Activated CD4-positive, alpha-beta T cell treated with anti-CD3 and anti-CD28 coated beads, Interleukin-2, amount 50 U/mL, for 48 hours (primary cell): ENCODE measurements at regions not wholly inside any gene's neighbourhood (a gene's known extent, or its start where the extent isn't known, plus 50 kb on each side); places are given as distances from the start of the nearest gene placed in this dataset.

Source experiments
- DNase-seq, 2 experiments: peaks; one replicate each; pipeline ENCODE4 v3.0.0-alpha.2; 2020

- DNase-seq = no peak
These were observed 403.6 kb downstream of the PTPRU start for GRCh38 chr1:29639741-29640427.

- DNase-seq = no peak
These were observed 402.9 kb downstream of the PTPRU start for GRCh38 chr1:29639156-29639736.

GRCh38 chr1:29638281-29638680, 402.0 kb downstream of the PTPRU start:
- DNase-seq = no peak

- no peak for DNase-seq
These were observed 400.6 kb downstream of the PTPRU start for GRCh38 chr1:29636936-29637335.

- no peak for DNase-seq
These were observed 399.4 kb downstream of the PTPRU start for GRCh38 chr1:29635501-29636263.

GRCh38 chr1:29634746-29635335, 398.5 kb downstream of the PTPRU start:
- DNase-seq = no peak

- no peak for DNase-seq
These were observed 398.0 kb downstream of the PTPRU start for GRCh38 chr1:29634324-29634723.

GRCh38 chr1:29633771-29634170, 397.4 kb downstream of the PTPRU start:
- DNase-seq = no peak

- DNase-seq = no peak
These were observed 396.7 kb downstream of the PTPRU start for GRCh38 chr1:29632806-29633615.

- no peak for DNase-seq
These were observed 395.8 kb downstream of the PTPRU start for GRCh38 chr1:29631836-29632805.

GRCh38 chr1:29631361-29631760, 395.0 kb downstream of the PTPRU start:
- DNase-seq = no peak

- no peak for DNase-seq
These were observed 394.4 kb downstream of the PTPRU start for GRCh38 chr1:29630756-29631155.

GRCh38 chr1:29629814-29630516, 393.6 kb downstream of the PTPRU start:
- DNase-seq = no peak

GRCh38 chr1:29629401-29629800, 393.1 kb downstream of the PTPRU start:
- no peak for DNase-seq

GRCh38 chr1:29628190-29628589, 391.9 kb downstream of the PTPRU start:
- DNase-seq = no peak

- DNase-seq = no peak
These were observed 390.4 kb downstream of the PTPRU start for GRCh38 chr1:29626726-29627125.

- DNase-seq = no peak
These were observed 389.7 kb downstream of the PTPRU start for GRCh38 chr1:29626066-29626465.

GRCh38 chr1:29625084-29625420, 388.7 kb downstream of the PTPRU start:
- no peak for DNase-seq

- DNase-seq = no peak
These were observed 388.2 kb downstream of the PTPRU start for GRCh38 chr1:29624320-29625083.

- DNase-seq = no peak
These were observed 387.2 kb downstream of the PTPRU start for GRCh38 chr1:29623501-29623900.
